GM23338 (cell line): ENCODE measurements at regions not wholly inside any gene's neighbourhood (a gene's known extent, or its start where the extent isn't known, plus 50 kb on each side); places are given as distances from the start of the nearest gene placed in this dataset.

Source experiments
- CREB1 ChIP-seq: fragments of 250-450 bp; sonication (Bioruptor Pico); IDR thresholded peaks from 2 replicates; pipeline ENCODE4 v1.5.0; 2020; ENCODE audit warnings: low read depth, mild to moderate bottlenecking, moderate library complexity
- CTCF ChIP-seq, 2 experiments: fragments of 200-600 bp in 1 of 2; sonication (generic) in 1 of 2; conservative IDR thresholded peaks; 2 replicates each; pipeline versions ENCODE4 v1.5.1 to v1.6.1; 2016 to 2017; ENCODE audit warnings: antibody characterized with exemption in 2 of 2, low read depth in 2 of 2, mild to moderate bottlenecking in 2 of 2, moderate library complexity in 1 of 2
- EZH2 ChIP-seq: fragments of 200-600 bp; sonication (generic); IDR thresholded peaks from one replicate; pipeline ENCODE4 v1.8.0; 2017; ENCODE audit warnings: antibody characterized with exemption, mild to moderate bottlenecking, low read depth; ENCODE audit not compliant: unreplicated experiment
- EZH2phosphoT487 ChIP-seq: fragments of 200-600 bp; sonication (generic); IDR thresholded peaks from one replicate; pipeline ENCODE4 v1.8.1; 2018; ENCODE audit warnings: antibody characterized with exemption; ENCODE audit not compliant: unreplicated experiment
- JUNB ChIP-seq: IDR thresholded peaks from one replicate; pipeline ENCODE4 v1.6.1; 2016; ENCODE audit warnings: antibody characterized with exemption; ENCODE audit not compliant: unreplicated experiment
- POLR2AphosphoS5 ChIP-seq: IDR thresholded peaks from 2 replicates; pipeline ENCODE4 v1.6.1; 2016; ENCODE audit warnings: antibody characterized with exemption, low read depth
- REST ChIP-seq: IDR thresholded peaks from one replicate; pipeline ENCODE4 v1.6.1; 2018; ENCODE audit warnings: antibody characterized with exemption; ENCODE audit not compliant: unreplicated experiment
- STAT1 ChIP-seq: IDR thresholded peaks from one replicate; pipeline ENCODE4 v1.6.1; 2016; ENCODE audit warnings: antibody characterized with exemption; ENCODE audit not compliant: unreplicated experiment

GRCh38 chr15:85964471-85964870, 115.2 kb upstream of the AGBL1 start:
- TF ChIP-seq POLR2AphosphoS5 (no peak), EZH2 (no peak), CTCF (conservative IDR thresholded peaks at IDR 0.05; ENCODE audit: low read depth in 2 of 2) (no peak), REST (no peak), EZH2phosphoT487 (no peak), JUNB (no peak), STAT1 (no peak), CREB1 (CRISPR knock-in tag) (no peak)
